Non-pigmented ciliary epithelial cell (primary cell): ENCODE measurements at regions not wholly inside any gene's neighbourhood (a gene's known extent, or its start where the extent isn't known, plus 50 kb on each side); places are given as distances from the start of the nearest gene placed in this dataset.

Source experiments
- DNase-seq: peaks from one replicate; pipeline ENCODE4 v3.0.0-alpha.2; 2010; ENCODE audit warnings: low read depth

DNA sequence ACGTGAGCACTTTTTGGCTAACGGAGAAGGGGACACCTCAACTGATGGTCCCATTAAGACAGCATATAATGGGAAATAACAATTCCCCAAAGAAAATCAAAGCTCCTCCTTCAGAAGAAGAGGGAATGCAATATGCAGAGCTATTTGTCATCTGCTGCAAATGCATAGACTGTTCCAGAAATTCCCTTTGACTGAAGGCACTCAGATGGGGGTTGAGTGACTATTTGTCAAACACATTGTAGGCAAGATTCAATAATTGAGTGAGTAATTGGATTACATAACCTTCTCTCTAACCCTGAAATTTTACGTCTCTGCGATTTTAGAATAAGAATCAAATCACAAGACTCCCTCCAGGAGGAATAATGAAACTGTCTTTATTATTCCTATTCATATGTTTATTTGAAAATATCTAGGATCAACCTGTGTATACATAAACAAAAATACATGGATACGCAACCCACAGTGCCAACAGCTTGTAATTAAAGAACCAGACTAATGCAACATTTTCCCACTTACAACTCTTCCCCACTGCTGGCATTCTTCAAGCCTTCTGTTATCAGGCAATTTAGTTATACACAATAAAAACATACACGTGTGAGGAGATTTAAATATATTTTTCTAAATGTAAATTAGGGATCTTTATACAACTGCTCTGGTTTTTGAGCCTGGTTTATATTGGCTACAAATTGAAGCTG lies 256.6 kb downstream of the GBA3 start:
- no peak for DNase-seq

- no peak for DNase-seq
These were observed 255.1 kb downstream of the GBA3 start for GRCh38 chr4:22947851-22948250.

DNA sequence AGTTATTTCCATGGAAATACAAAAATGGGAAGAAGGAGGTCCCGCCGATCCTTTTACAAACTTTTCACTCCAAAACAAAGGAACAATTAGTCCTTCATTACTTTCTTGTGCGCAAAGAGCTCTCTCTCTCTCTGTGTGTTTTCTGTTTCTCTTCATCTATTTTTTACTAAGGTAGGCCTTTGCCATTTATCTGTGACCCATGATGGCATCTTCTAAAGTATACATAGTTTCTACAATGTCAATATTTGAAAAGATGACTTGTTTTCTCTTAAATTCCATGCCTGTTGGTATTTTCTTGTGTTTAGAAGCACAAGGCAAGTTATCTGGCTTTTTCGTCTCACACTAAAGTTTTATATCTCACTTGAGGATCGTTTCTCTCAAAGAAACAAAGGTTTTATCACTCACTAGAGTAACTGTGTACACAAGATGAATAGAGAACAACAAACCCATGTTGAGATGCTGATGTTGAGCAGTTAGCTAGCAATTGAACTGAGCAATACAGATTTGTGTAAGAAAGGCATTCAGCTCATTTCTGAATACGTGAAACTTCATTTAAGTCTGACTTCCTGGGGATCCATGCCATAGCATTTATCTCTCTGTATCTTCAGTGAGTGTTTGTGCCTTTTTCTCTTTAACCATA lies 250.3 kb downstream of the GBA3 start:
- no peak for DNase-seq

DNA sequence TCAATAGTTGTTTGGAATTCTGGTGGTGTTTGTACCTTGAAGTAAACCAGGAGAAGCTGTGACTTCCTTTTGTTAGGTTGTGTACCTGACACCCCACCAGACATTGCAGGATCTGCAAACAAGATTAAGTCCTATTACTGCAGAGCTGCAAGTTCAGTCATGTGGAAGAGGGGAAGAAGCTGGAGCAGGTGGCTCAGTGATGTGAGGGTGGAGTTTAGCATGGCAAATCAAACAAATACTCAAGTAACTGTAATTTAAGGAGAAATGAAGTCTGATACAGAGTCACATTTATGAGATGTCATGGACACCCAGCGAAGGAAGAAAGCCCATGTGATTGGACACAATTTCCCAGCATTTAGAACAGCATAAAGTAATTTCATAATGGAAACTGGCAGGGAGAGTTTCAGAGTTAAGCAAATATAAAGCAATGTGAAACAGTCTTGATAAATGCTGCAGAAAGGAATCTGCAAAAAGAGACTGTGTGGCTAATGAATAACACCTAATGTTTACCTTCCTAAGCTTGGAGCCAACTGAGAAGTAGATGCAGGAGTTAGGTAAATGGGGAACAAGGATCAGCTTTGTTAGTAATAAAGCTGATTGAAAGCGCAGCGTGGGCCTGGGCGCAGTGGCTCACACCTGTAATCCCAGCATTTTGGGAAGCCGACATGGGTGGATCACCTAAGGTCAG lies 249.1 kb downstream of the GBA3 start:
- no peak for DNase-seq

- no peak for DNase-seq
These were observed 239.6 kb downstream of the GBA3 start for GRCh38 chr4:22932326-22932725.

- no peak for DNase-seq
These were observed 229.7 kb downstream of the GBA3 start for GRCh38 chr4:22922426-22922825.

GRCh38 chr4:22921936-22922335 lies 229.2 kb downstream of the GBA3 start:
- DNase-seq, result no peak

- DNase-seq, result no peak
These were observed 218.5 kb downstream of the GBA3 start for GRCh38 chr4:22911285-22911684.

- DNase-seq, result no peak
These were observed 217.5 kb downstream of the GBA3 start for GRCh38 chr4:22910200-22910599.

GRCh38 chr4:22906045-22906444 lies 213.3 kb downstream of the GBA3 start:
- no peak for DNase-seq

- DNase-seq, result no peak
These were observed 211.2 kb downstream of the GBA3 start for GRCh38 chr4:22903913-22904312.

DNA sequence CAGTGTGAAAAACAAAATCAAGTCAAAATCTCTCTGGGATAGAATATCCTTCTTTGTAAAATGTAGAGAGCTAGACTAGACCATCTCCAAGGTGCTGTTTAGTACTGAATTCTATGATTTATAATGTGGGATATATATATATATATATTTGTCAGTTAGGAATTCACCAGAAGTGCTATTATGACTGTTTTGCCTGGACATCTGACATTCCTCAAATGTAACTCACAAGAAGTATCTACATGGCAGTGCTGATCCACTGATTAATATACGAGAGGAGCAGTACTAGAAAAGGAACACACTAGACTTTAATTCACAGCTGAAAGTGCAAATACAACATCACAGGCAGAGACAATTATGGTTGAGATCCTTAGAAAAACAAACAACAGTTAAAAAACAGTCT lies 208.9 kb downstream of the GBA3 start:
- peak; percentile 1 for DNase-seq

DNA sequence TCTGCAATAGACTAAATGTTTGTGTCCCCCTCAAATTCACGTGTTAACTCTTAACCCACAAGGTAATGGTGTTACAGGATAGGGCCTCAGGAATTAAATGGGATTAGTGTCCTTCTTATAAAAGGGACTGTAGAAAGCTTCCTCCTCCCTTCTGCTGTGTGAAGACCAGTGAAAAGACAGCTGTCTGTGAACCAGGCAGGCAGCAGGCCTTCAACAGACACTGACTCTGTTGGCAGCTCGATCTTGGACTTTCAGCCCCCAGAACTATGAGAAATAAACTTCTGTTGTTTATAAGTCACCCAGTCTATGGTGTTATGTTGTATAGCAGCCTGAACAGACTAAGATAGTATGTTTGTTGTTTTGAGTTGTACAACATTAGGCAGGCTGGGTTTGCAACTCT lies 208.1 kb downstream of the GBA3 start:
- no peak for DNase-seq

DNA sequence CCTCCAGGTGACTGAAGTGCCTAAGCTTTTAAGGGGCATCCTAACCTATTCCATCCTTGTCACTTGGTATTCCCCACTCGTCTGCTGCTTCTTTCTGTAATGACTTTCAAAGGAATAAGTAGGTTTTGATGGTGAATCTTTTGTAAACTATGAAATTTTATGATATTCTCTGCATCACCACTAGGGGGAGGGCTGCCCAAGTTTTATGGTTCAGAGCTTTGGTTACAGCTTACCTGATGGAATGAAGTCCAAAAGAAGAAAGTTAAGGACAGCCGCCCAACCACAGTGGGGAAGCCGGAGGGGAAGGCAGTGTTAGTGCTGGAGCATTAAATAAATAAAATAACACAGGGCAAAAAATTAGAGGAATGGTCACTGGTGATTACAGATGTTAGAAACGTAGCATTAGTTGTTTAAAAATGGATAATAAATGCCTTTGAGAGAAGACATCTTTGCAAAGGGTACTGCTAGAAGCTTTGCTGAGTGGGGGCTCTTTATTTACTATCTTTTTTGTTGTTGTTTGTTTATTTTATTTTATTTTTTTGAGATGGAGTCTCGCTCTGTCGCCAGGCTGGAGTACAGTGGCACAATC lies 204.9 kb downstream of the GBA3 start:
- peak; percentile 1 for DNase-seq

GRCh38 chr4:22895482-22895881 lies 202.7 kb downstream of the GBA3 start:
- DNase-seq, result no peak

DNA sequence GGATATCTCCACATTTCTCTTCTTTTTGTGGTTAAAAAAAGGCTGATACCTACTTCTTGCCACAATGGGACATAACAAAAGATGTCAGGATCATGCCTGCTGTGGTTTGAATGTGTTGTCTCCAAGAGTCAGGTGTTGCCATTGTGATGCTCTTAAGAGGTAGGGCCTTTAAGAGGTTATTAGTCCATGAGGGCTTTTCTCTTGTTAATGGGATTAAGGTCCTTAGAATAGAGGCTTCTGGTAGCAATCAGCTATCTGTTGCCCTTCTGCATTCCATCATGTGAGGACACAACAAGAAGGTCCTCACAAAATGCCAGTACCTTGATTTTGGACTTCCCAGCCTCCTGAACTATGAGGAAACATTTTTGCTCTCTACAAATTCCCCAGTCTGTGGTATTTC lies 191.4 kb downstream of the GBA3 start:
- no peak for DNase-seq

- DNase-seq, result no peak
These were observed 188.7 kb downstream of the GBA3 start for GRCh38 chr4:22881411-22881810.

GRCh38 chr4:22877486-22878052 lies 184.8 kb downstream of the GBA3 start:
- no peak for DNase-seq

DNA sequence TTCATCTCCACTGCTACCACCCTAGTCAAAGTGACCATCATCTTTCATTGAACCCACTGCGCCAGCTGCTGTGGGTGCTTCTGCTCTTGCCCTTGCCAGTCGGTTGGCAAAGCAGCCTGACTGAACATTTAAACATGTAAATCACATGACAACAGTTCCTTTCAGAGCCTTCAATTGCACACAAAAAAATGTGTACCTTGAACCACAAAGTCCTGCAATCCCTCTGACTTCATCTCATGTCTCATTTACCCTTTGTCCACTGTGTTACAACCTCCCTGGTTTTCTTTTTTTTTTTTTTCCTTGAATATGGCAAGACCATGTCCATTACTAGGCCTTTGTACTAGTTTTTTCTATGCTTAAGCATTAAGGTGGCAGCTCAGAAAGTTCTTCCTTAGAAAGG lies 183.5 kb downstream of the GBA3 start:
- no peak for DNase-seq

DNA sequence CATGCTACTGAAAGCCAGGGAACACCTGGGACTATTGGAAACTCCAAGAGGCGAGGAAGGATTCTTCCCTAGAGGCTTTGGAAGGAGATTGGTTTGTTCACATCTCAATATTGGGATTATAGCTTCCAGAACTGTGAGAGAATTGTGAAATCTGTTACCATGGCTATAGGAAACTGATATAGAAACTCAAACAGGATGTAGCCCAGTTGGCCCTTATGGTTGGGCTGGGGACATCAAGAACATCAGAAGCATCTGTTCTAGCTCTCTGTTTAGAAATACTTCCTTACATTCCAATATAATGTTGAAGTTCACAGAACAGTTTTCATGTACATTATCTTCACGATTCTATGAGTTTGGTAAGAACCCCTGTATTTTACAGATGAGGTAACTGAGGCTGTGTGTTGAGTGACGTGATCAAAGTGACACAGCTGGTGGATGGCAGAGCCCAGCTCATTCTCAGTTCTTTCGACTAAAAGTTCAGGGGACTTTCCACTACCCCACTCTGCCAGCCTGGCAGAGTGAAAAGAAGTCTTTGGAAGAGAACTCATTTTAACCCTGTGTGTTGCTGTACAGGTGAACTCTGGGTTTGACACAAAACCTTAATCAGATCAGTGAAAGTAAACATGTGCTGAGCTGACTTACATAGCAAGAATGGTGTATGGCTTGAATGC lies 183.0 kb downstream of the GBA3 start:
- no peak for DNase-seq

GRCh38 chr4:22874334-22874912 lies 181.7 kb downstream of the GBA3 start:
- DNase-seq, result no peak

DNA sequence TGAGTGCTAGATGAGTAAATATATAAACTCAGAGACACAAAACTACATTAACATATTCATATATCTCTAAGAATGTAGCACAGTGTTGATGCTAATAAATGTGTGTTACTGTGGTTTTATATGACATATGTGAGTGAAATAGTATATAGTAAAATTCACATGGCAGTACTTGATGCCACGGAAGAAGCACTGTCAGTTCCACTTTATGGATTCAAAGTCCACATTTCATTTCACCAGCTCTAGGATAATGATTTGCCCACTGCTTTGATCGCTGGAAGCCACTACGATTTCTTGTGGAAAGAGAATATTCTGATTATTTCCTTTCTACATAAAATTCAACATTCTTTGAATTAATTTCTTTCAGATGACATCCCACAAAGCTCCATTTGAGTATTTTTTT lies 181.2 kb downstream of the GBA3 start:
- no peak for DNase-seq
